GM21717 (cell line): ENCODE measurements at regions not wholly inside any gene's neighbourhood (a gene's known extent, or its start where the extent isn't known, plus 50 kb on each side); places are given as distances from the start of the nearest gene placed in this dataset.
"Not testable (repeated sequence)": the region's sequence is repeated elsewhere in the genome, so short reads cannot be mapped to it uniquely, and the experiment has no call there.

Experiments
- ATAC-seq: cut with Tn5 transposase; IDR thresholded peaks from one replicate; pipeline ENCODE4 v1.9.1; 2021; ENCODE audit warnings: mild to moderate bottlenecking, moderate library complexity; ENCODE audit not compliant: unreplicated experiment

- no peak for ATAC-seq
Observed at GRCh38 chr4:66569228-66569627, 898.9 kb upstream of the EPHA5 start.

GRCh38 chr4:66568431-66568830 lies 898.1 kb upstream of the EPHA5 start:
- ATAC-seq, result no peak

- ATAC-seq, result no peak
Observed at GRCh38 chr4:66568001-66568400, 897.7 kb upstream of the EPHA5 start.

GRCh38 chr4:66567551-66567950 lies 897.3 kb upstream of the EPHA5 start:
- ATAC-seq, result no peak

- no peak for ATAC-seq
Observed at GRCh38 chr4:66565801-66566200, 895.5 kb upstream of the EPHA5 start.

- no peak for ATAC-seq
Observed at GRCh38 chr4:66564901-66565651, 894.8 kb upstream of the EPHA5 start.

DNA sequence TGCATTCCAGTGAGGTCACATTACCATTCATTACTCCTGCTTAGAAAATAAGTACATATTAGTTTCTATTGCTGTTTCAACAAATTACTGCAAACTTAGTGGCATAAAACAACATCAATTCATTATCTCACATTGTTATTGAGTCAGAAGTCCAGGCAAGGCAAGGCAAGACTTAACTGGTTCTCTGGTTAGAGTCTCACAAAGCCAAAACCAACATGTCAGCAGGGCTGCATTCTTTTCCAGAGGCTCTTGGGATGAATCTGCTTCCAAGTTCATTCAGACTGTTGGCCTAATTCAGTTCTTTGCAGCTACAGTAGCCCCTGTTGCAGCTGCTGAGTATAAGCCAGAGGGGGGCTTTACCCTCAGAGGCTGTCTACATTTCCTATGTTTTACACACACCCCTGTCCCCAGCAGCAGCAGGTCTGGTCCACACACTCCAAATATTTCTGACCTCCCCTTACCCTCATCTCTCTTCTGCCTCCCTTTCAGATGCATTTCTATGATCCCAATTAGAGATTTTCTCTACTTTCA lies 892.1 kb upstream of the EPHA5 start:
- no peak for ATAC-seq

- not testable (repeated sequence) for ATAC-seq
Observed at GRCh38 chr4:66561465-66562053, 891.3 kb upstream of the EPHA5 start.

DNA sequence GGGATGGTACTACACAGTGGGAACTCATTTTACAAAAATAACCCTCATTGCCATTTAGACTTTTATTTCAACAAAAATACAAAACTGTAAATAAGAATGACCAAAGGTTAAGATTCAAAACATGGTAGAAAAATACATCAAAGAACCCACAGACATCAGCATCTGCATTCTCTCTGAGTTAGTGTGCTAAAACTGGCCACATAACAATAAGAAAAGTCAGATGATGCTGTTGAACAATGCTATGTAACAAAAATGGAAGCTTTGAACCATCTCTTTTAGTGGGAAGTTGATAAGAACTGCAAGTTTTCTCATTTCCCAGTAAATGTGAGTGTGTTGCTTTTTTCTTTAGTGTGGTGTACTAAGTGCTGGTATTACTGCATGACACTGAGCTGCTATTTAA lies 888.4 kb upstream of the EPHA5 start:
- no peak for ATAC-seq

DNA sequence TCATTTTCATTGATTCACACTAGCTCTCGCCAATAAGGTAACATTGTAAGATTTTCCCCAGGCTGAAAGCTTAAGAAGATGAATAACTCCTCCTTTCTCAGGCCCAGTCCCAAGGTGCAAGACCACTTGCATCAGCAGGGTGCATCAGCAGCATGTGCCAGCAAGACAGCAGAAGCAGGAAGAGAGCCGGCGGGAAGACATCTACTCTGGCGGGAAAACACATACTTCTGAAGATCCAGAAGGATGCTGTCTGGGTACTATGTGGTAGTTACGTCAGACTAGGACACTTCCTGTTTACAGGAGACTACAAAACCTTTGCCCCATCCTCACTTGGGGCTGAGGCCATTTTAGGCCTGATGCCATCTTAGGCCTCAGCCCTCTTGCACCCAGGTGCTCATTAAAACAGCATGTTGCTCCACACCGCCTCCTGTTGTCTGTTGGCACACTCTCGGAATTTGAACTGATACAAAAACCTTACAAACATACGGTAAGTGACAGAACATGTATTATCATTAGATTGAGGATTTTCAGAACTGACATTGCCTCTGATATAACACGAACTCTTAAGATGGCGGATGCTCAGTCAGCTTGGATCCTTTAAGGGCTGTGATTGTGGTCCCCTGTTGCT lies 886.5 kb upstream of the EPHA5 start:
- no peak for ATAC-seq

DNA sequence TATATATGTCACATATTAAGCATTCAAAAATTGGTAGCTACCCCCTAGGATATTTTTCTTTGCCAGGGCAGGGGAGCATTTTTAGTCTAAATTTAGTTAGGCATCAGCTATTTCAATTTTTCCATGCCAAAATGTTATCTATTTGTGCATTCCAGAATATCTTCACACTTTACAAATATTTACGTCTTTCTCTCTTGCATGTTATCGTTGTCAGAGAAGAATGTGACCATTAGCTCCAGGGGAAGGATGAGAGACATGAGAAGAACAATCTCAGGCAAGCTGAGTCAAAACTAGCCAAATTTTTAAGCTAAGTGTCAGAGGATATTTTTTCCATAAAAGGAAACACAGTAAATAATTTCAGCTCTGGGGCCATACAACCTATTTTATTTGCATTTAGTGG lies 885.0 kb upstream of the EPHA5 start:
- no peak for ATAC-seq

DNA sequence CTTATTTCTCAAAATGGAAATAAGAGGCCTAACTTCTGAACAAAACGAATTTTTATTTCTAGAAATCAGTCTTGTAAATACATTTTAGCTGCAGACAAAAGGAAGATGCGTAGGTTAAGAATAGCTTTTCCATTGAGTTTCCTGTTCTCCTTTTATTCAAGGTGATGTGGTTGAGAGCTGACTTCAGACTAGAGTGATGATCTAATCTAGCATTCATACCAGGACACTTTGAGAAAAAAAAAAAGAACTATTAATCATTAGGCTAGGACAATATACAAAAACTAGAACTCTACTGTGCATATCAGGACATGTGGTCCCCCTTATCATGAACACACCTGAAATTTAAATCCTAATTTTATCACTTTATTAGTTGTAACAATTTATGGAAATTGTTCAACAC lies 884.5 kb upstream of the EPHA5 start:
- no peak for ATAC-seq

DNA sequence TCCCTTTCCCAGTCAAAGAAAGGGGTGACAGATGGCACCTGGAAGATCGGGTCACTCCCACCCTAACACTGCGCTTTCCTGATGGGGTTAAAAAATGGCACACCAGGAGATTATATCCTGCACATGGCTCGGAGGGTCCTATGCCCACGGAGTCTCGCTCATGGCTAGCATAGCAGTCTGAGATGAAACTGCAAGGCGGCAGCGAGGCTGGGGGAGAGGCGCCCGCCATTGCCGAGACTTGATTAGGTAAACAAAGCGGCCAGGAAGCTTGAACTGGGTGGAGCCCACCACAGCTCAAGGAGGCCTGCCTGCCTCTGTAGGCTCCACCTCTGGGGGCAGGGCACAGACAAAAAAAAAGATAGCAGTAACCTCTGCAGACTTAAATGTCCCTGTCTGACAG lies 875.0 kb upstream of the EPHA5 start:
- not testable (repeated sequence) for ATAC-seq

- ATAC-seq, result no peak
Observed at GRCh38 chr4:66544281-66544680, 874.0 kb upstream of the EPHA5 start.

DNA sequence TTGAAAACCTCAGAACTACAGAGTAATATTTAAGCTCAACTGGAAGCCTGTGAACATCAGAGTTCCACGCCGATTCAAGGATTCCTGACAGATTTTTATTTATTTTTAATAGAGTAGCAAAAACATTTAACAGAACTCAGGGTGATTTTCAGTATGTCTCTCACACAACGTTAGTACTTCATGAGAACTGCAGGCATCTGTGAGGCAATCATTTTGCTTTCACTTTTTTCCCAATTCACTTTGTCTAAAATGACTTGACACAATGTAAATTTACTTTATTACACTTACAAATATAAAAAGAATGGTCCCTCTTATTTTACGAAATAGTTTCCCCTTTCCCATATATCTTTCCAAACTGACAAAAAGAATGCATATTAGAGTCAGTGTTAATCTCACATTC lies 869.5 kb upstream of the EPHA5 start:
- ATAC-seq, result no peak

GRCh38 chr4:66524781-66525180 lies 854.5 kb upstream of the EPHA5 start:
- no peak for ATAC-seq

GRCh38 chr4:66522244-66522643 lies 852.0 kb upstream of the EPHA5 start:
- ATAC-seq, result no peak

GRCh38 chr4:66516940-66517339 lies 846.7 kb upstream of the EPHA5 start:
- ATAC-seq, result no peak

GRCh38 chr4:66506985-66507384 lies 836.7 kb upstream of the EPHA5 start:
- no peak for ATAC-seq

DNA sequence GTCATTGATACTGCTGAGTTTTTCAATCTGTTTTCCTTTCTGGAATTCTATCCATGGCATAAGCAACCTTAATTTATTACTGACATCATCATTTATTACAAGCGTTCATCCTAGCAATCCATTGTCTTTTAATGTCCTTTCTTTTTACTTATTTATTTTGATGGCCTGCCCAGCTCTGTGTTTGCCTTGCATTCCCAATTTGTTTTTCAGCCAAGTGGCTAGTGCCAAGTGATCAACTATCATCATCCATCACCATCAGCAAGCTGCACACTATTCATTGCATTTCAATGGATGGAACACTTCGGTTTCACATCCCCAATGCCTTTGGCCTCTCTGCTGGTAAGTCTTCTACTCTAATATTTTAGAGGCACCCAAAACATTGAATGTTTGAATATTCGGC lies 831.7 kb upstream of the EPHA5 start:
- ATAC-seq, result no peak

- no peak for ATAC-seq
Observed at GRCh38 chr4:66490729-66491128, 820.4 kb upstream of the EPHA5 start.

- no peak for ATAC-seq
Observed at GRCh38 chr4:66489783-66490452, 819.6 kb upstream of the EPHA5 start.
